Loucy (cell line): ENCODE measurements at regions not wholly inside any gene's neighbourhood (a gene's known extent, or its start where the extent isn't known, plus 50 kb on each side); places are given as distances from the start of the nearest gene placed in this dataset.

ENCODE experiments used
- H2AFZ ChIP-seq: fragments of 200-600 bp; sonication (generic); 2 replicates; pipeline ENCODE4 v1.6.0; 2016; ENCODE audit warnings: antibody characterized with exemption, mild to moderate bottlenecking, low read length, moderate library complexity
- H3F3A ChIP-seq: fragments of 200-600 bp; 2 replicates; pipeline ENCODE4 v1.6.0; 2016; ENCODE audit warnings: antibody characterized with exemption, low read depth, mild to moderate bottlenecking
- H3K27me3 ChIP-seq: fragments of 200-600 bp; sonication (generic); 2 replicates; pipeline ENCODE4 v1.6.1; 2014; ENCODE audit warnings: low read length, mild to moderate bottlenecking; ENCODE audit not compliant: insufficient read depth, poor library complexity, severe bottlenecking
- H3K36me3 ChIP-seq: fragments of 200-600 bp; sonication (generic); 2 replicates; pipeline ENCODE4 v1.6.1; 2016; ENCODE audit warnings: low read length; ENCODE audit not compliant: insufficient read depth
- H3K4me1 ChIP-seq: fragments of 200-600 bp; sonication (generic); 2 replicates; pipeline ENCODE4 v1.5.1; 2014; ENCODE audit warnings: low read length, mild to moderate bottlenecking; ENCODE audit not compliant: insufficient read depth, poor library complexity, severe bottlenecking
- H3K4me2 ChIP-seq: fragments of 200-600 bp; sonication (generic); 2 replicates; pipeline ENCODE4 v1.6.0; 2014; ENCODE audit warnings: antibody characterized with exemption, low read length, low read depth, mild to moderate bottlenecking; ENCODE audit not compliant: poor library complexity, severe bottlenecking
- H3K4me3 ChIP-seq: fragments of 200-600 bp; sonication (generic); 2 replicates; pipeline ENCODE4 v1.5.1; 2014; ENCODE audit warnings: low read length, mild to moderate bottlenecking, mixed read lengths; ENCODE audit not compliant: poor library complexity, severe bottlenecking
- H3K79me2 ChIP-seq: fragments of 200-600 bp; sonication (generic); 2 replicates; pipeline ENCODE4 v1.6.1; 2014; ENCODE audit warnings: low read length; ENCODE audit not compliant: insufficient read depth
- H3K9ac ChIP-seq: fragments of 200-600 bp; sonication (generic); 2 replicates; pipeline ENCODE4 v1.6.0; 2014; ENCODE audit warnings: mild to moderate bottlenecking, low read depth, low read length, moderate library complexity; ENCODE audit not compliant: poor library complexity, severe bottlenecking
- H3K9me2 ChIP-seq: fragments of 200-600 bp; sonication (generic); replicated peaks from 2 replicates; pipeline ENCODE4 v1.6.1; 2016; ENCODE audit warnings: low read depth, low read length, mixed read lengths
- H3K9me3 ChIP-seq: fragments of 200-600 bp; sonication (generic); 2 replicates; pipeline ENCODE4 v1.6.1; 2014; ENCODE audit warnings: mild to moderate bottlenecking, antibody characterized with exemption, low read length, low read depth; ENCODE audit not compliant: insufficient read depth
- H4K20me1 ChIP-seq: fragments of 200-600 bp; sonication (generic); 2 replicates; pipeline ENCODE4 v1.6.0; 2014; ENCODE audit warnings: antibody characterized with exemption, low read length, mild to moderate bottlenecking; ENCODE audit not compliant: insufficient read depth, poor library complexity, severe bottlenecking
- CTCF ChIP-seq: fragments of 200-600 bp; sonication (generic); conservative IDR thresholded peaks from 2 replicates; pipeline ENCODE4 v1.5.1; 2014; ENCODE audit warnings: mild to moderate bottlenecking, antibody characterized with exemption, low read length
- EZH2phosphoT487 ChIP-seq: fragments of 200-600 bp; IDR thresholded peaks from 2 replicates; pipeline ENCODE4 v1.6.1; 2018; ENCODE audit warnings: antibody characterized with exemption, mild to moderate bottlenecking, moderate library complexity, borderline replicate concordance

GRCh38 chr22:27207907-27208306 is 550.5 kb downstream of the MIAT start:
- H3K4me2 ChIP-seq, result no peak overlapping the region
- no peaks in the 10 kb centered on the region for H3K9me2 ChIP-seq
- no peaks in the 10 kb centered on the region for H3K9me3 ChIP-seq
- no peak overlapping the region for H3K9ac ChIP-seq
- no peaks in the 10 kb centered on the region for H3K4me1 ChIP-seq
- no peaks in the 10 kb centered on the region for H3K36me3 ChIP-seq
- H3K4me3 ChIP-seq, result no peak overlapping the region
- no peaks in the 10 kb centered on the region for H4K20me1 ChIP-seq
- H3F3A ChIP-seq, result no peaks in the 10 kb centered on the region
- no peak overlapping the region for H2AFZ ChIP-seq
- H3K79me2 ChIP-seq, result no peaks in the 10 kb centered on the region
- no peaks in the 10 kb centered on the region for H3K27me3 ChIP-seq
- TF ChIP-seq CTCF (no peak), EZH2phosphoT487 (no peak)

GRCh38 chr22:27210111-27210730 is 552.8 kb downstream of the MIAT start:
- no peak overlapping the region for H3K9ac ChIP-seq
- no peaks in the 10 kb centered on the region for H3K4me1 ChIP-seq
- no peaks in the 10 kb centered on the region for H3K9me2 ChIP-seq
- H3F3A ChIP-seq, result no peaks in the 10 kb centered on the region
- no peaks in the 10 kb centered on the region for H3K79me2 ChIP-seq
- H3K4me3 ChIP-seq, result no peak overlapping the region
- H3K27me3 ChIP-seq, result no peaks in the 10 kb centered on the region
- no peak overlapping the region for H3K4me2 ChIP-seq
- TF ChIP-seq EZH2phosphoT487, result no peak
- no peak for TF ChIP-seq CTCF
- no peaks in the 10 kb centered on the region for H3K9me3 ChIP-seq
- no peak overlapping the region for H2AFZ ChIP-seq
- no peaks in the 10 kb centered on the region for H3K36me3 ChIP-seq
- H4K20me1 ChIP-seq, result no peaks in the 10 kb centered on the region

GRCh38 chr22:27212102-27212501 is 554.7 kb downstream of the MIAT start:
- no peak overlapping the region for H2AFZ ChIP-seq
- H3K4me1 ChIP-seq, result no peaks in the 10 kb centered on the region
- H3K36me3 ChIP-seq, result no peaks in the 10 kb centered on the region
- no peak overlapping the region for H3K4me2 ChIP-seq
- H4K20me1 ChIP-seq, result no peaks in the 10 kb centered on the region
- no peaks in the 10 kb centered on the region for H3K79me2 ChIP-seq
- no peak for TF ChIP-seq CTCF
- no peak for TF ChIP-seq EZH2phosphoT487
- no peaks in the 10 kb centered on the region for H3K9me2 ChIP-seq
- no peaks in the 10 kb centered on the region for H3K9me3 ChIP-seq
- no peaks in the 10 kb centered on the region for H3F3A ChIP-seq
- H3K9ac ChIP-seq, result no peak overlapping the region
- no peak overlapping the region for H3K4me3 ChIP-seq
- no peaks in the 10 kb centered on the region for H3K27me3 ChIP-seq
